A549 (cell line): ENCODE measurements at regions not wholly inside any gene's neighbourhood (a gene's known extent, or its start where the extent isn't known, plus 50 kb on each side); places are given as distances from the start of the nearest gene placed in this dataset.

ENCODE experiments used
- ATAC-seq, 2 experiments: fragments of 200-7000 bp in 1 of 2; fragments of >200 bp in 1 of 2; cut with Nextera tagmentation in 1 of 2; cut with Tn5 transposase in 1 of 2; 3 replicates each; pipeline versions ENCODE4 v1.8.0 to v1.9.1; 2018 to 2020; ENCODE audit warnings: mild to moderate bottlenecking in 1 of 2, moderate library complexity in 1 of 2
- CTCF ChIA-PET: fragments of 300-600 bp; sonication (Branson Sonifier 250); formaldehyde crosslinking; extraction: SDS; loops from one replicate; lab custom pipeline; 2021; ENCODE audit warnings: antibody characterized with exemption, inconsistent platforms; lab: Yijun Ruan, JAX
- POLR2A ChIA-PET: fragments of 350-600 bp; formaldehyde crosslinking; extraction: SDS; loops from one replicate; lab custom pipeline; 2021; ENCODE audit warnings: antibody characterized with exemption, inconsistent platforms; lab: Yijun Ruan, JAX
- DNase-seq, 2 experiments: peaks; one replicate each; pipeline versions ENCODE4 v3.0.0 to v3.0.0-alpha.2; 2011 to 2016; ENCODE audit warnings: low read depth in 1 of 2, low spot score in 1 of 2
- FAIRE-seq: peaks from 2 replicates; lab custom pipeline; 2011; peaks lifted over from hg19 to GRCh38; lab: Jason Lieb, UNC
- H3K27ac ChIP-seq, 2 experiments: fragments of >200 bp; sonication (Bioruptor Twin); formaldehyde crosslinking; 3 replicates each; pipeline ENCODE4 v1.5.1; 2016 to 2017
- H3K4me1 ChIP-seq: fragments of >200 bp; sonication (Bioruptor Twin); formaldehyde crosslinking; 3 replicates; pipeline ENCODE4 v1.6.1; 2016
- H3K4me2 ChIP-seq: fragments of >200 bp; sonication (Bioruptor Twin); formaldehyde crosslinking; 3 replicates; pipeline ENCODE4 v1.6.1; 2016
- H3K4me3 ChIP-seq: fragments of >200 bp; sonication (Bioruptor Twin); formaldehyde crosslinking; 3 replicates; pipeline ENCODE4 v1.5.1; 2016
- H3K9me3 ChIP-seq: fragments of >200 bp; sonication (Bioruptor Twin); formaldehyde crosslinking; 3 replicates; pipeline ENCODE4 v1.6.1; 2016
- BHLHE40 ChIP-seq: IDR thresholded peaks from 2 replicates; pipeline ENCODE4 v1.6.1; 2012; ENCODE audit warnings: low read depth, low read length, inconsistent platforms
- CBX8 ChIP-seq: fragments of 200-600 bp; sonication (generic); IDR thresholded peaks from 2 replicates; pipeline ENCODE4 v1.6.1; 2016
- CHD4 ChIP-seq: fragments of 200-600 bp; sonication (generic); IDR thresholded peaks from 2 replicates; pipeline ENCODE4 v1.6.1; 2016; ENCODE audit warnings: antibody characterized with exemption, mild to moderate bottlenecking, borderline replicate concordance
- E2F6 ChIP-seq: IDR thresholded peaks from 2 replicates; pipeline ENCODE4 v1.6.1; 2012; ENCODE audit warnings: low read depth, borderline replicate concordance
- EHF ChIP-seq: fragments of 250-450 bp; sonication (Bioruptor Pico); IDR thresholded peaks from 2 replicates; pipeline ENCODE4 v1.5.0; 2020; ENCODE audit warnings: mild to moderate bottlenecking
- EHMT2 ChIP-seq: fragments of 200-600 bp; sonication (generic); IDR thresholded peaks from 2 replicates; pipeline ENCODE4 v1.6.1; 2016; ENCODE audit warnings: antibody characterized with exemption, low read depth, mild to moderate bottlenecking, moderate library complexity
- FOSL2 ChIP-seq, 2 experiments: fragments of 450-650 bp in 1 of 2; fragments of >200 bp in 1 of 2; sonication (Bioruptor Twin) in 1 of 2; formaldehyde crosslinking; IDR thresholded peaks; 2 replicates each; pipeline versions ENCODE4 v1.5.0 to v1.6.1; 2016 to 2020; ENCODE audit warnings: mild to moderate bottlenecking in 1 of 2, moderate library complexity in 1 of 2
- FOXS1 ChIP-seq: fragments of 250-450 bp; sonication (Bioruptor Pico); IDR thresholded peaks from 2 replicates; pipeline ENCODE4 v1.5.0; 2020; ENCODE audit warnings: mild to moderate bottlenecking, moderate library complexity
- GATA3 ChIP-seq: IDR thresholded peaks from 2 replicates; pipeline ENCODE4 v1.6.1; 2012; ENCODE audit warnings: borderline replicate concordance
- HDAC2 ChIP-seq: fragments of 200-600 bp; sonication (generic); IDR thresholded peaks from 2 replicates; pipeline ENCODE4 v1.6.1; 2016
- HMGXB4 ChIP-seq: fragments of 250-450 bp; sonication (Bioruptor Pico); IDR thresholded peaks from 2 replicates; pipeline ENCODE4 v1.5.0; 2021; ENCODE audit warnings: mild to moderate bottlenecking, moderate library complexity, borderline replicate concordance
- HOXB13 ChIP-seq: fragments of 250-450 bp; sonication (Bioruptor Pico); IDR thresholded peaks from 2 replicates; pipeline ENCODE4 v1.5.0; 2020; ENCODE audit warnings: low read depth, mild to moderate bottlenecking, moderate library complexity
- JUNB ChIP-seq: fragments of >200 bp; sonication (Bioruptor Twin); formaldehyde crosslinking; IDR thresholded peaks from 2 replicates; pipeline ENCODE4 v1.6.1; 2016
- MAFK ChIP-seq: fragments of 450-650 bp; IDR thresholded peaks from 2 replicates; pipeline ENCODE4 v1.6.1; 2014; ENCODE audit not compliant: partially characterized antibody
- MAX ChIP-seq: IDR thresholded peaks from 2 replicates; pipeline ENCODE4 v1.6.1; 2012
- NFE2L2 ChIP-seq: fragments of 150-350 bp; conservative IDR thresholded peaks from 2 replicates; pipeline ENCODE4 v1.6.1; 2014; ENCODE audit warnings: low read length
- PHF8 ChIP-seq: fragments of 200-600 bp; sonication (generic); IDR thresholded peaks from 2 replicates; pipeline ENCODE4 v1.6.1; 2016; ENCODE audit warnings: low read depth, mild to moderate bottlenecking, antibody characterized with exemption, moderate library complexity, borderline replicate concordance
- RAD21 ChIP-seq, 2 experiments: fragments of >200 bp in 1 of 2; sonication (Bioruptor Twin) in 1 of 2; formaldehyde crosslinking in 1 of 2; IDR thresholded peaks in 1 of 2; conservative IDR thresholded peaks in 1 of 2; 2 replicates in 1 of 2; 3 replicates in 1 of 2; pipeline ENCODE4 v1.6.1; 2012 to 2018; ENCODE audit warnings: inconsistent platforms in 1 of 2
- RCOR1 ChIP-seq: fragments of 150-350 bp; IDR thresholded peaks from 2 replicates; pipeline ENCODE4 v1.6.1; 2014; ENCODE audit warnings: antibody characterized with exemption, low read length, low read depth
- RFX5 ChIP-seq: fragments of 450-650 bp; IDR thresholded peaks from 2 replicates; pipeline ENCODE4 v1.7.1; 2014; ENCODE audit warnings: antibody characterized with exemption, mild to moderate bottlenecking, moderate library complexity
- RNF2 ChIP-seq: fragments of 200-600 bp; sonication (generic); IDR thresholded peaks from 2 replicates; pipeline ENCODE4 v1.6.1; 2016; ENCODE audit warnings: low read depth, mild to moderate bottlenecking, antibody characterized with exemption, moderate library complexity, borderline replicate concordance
- TFCP2L1 ChIP-seq: fragments of 250-450 bp; sonication (Bioruptor Pico); IDR thresholded peaks from 2 replicates; pipeline ENCODE4 v1.5.0; 2021; ENCODE audit warnings: mild to moderate bottlenecking
- USF2 ChIP-seq: fragments of 450-650 bp; IDR thresholded peaks from 2 replicates; pipeline ENCODE4 v1.6.1; 2014; ENCODE audit warnings: antibody characterized with exemption
- ZC3H11A ChIP-seq: fragments of 450-650 bp; IDR thresholded peaks from 2 replicates; pipeline ENCODE4 v1.6.1; 2014; ENCODE audit warnings: antibody characterized with exemption, mild to moderate bottlenecking
- ZFP36 ChIP-seq: fragments of 450-650 bp; IDR thresholded peaks from 2 replicates; pipeline ENCODE4 v1.6.1; 2014; ENCODE audit warnings: borderline replicate concordance; ENCODE audit not compliant: partially characterized antibody
- ZSCAN20 ChIP-seq: fragments of 250-450 bp; sonication (Bioruptor Pico); IDR thresholded peaks from 2 replicates; pipeline ENCODE4 v1.8.0; 2022; ENCODE audit warnings: mild to moderate bottlenecking, moderate library complexity
- WGBS: methylation state at CpG from one replicate; pipeline ENCODE4 v1.1.6; 2017; ENCODE audit errors: missing lambda C conversion rate; 5-methylcytosine and 5-hydroxymethylcytosine counted together

GRCh38 chr15:93954985-93955571, 276.3 kb upstream of the MCTP2 start:
- no peak overlapping the region for H3K4me3 ChIP-seq
- no peak for ATAC-seq
- DNase-seq, result no peak
- FAIRE-seq, result no peak
- WGBS, result under 1% methylated on average over 8 of the region's 8 CpGs
- no peak overlapping the region for H3K4me2 ChIP-seq
- CTCF ChIA-PET, result interaction anchor here (0.7 to 0.8 kb wide), 2 partner anchors 12 to 342 kb away, joined by 3 to 4 read pairs; no protein-coding TSS in a partner anchor
- POLR2A ChIA-PET, result no interaction called here
- H3K9me3 ChIP-seq, result no peaks in the 10 kb centered on the region
- no peaks in the 10 kb centered on the region for H3K4me1 ChIP-seq
- H3K27ac ChIP-seq, result no peak overlapping the region
- TF ChIP-seq NFE2L2 (no peak), RFX5 (no peak), GATA3 (no peak), HDAC2 (no peak), HMGXB4 (no peak), EHF (no peak), CHD4 (no peak), EHMT2 (no peak), E2F6 (no peak), RAD21 (conservative IDR thresholded peaks at IDR 0.05 in 1 of 2, IDR thresholded peaks at IDR 0.05 in 1 of 2) (no peak), FOXS1 (no peak), ZC3H11A (no peak)

GRCh38 chr15:93948726-93949125, 282.6 kb upstream of the MCTP2 start:
- Histone ChIP-seq H3K27ac (no peak overlapping the region), H3K4me3 (no peak overlapping the region), H3K9me3 (no peaks in the 10 kb centered on the region), H3K4me2 (no peak overlapping the region), H3K4me1 (no peaks in the 10 kb centered on the region)
- no peak for TF ChIP-seq USF2
- no peak for TF ChIP-seq MAFK
- no peak for TF ChIP-seq RCOR1
- 11% methylated on average over 8 of the region's 8 CpGs for WGBS
- ChIA-PET CTCF (interaction anchor here (0.6 kb wide), 1 partner anchor 1510 kb away, joined by 3 read pairs; no protein-coding TSS in a partner anchor), POLR2A (no interaction called here)
- DNase-seq (no peak), FAIRE-seq (no peak), ATAC-seq (no peak)

GRCh38 chr15:93943586-93943985, 287.8 kb upstream of the MCTP2 start:
- FAIRE-seq (no peak), ATAC-seq (no peak), DNase-seq (no peak)
- H3K9me3 ChIP-seq, result no peaks in the 10 kb centered on the region; the same call in 2 of the 3 replicates
- ChIA-PET CTCF (interaction anchor here (0.9 kb wide), 1 partner anchor 11 kb away, joined by 4 read pairs; no protein-coding TSS in a partner anchor), POLR2A (no interaction called here)
- no peak overlapping the region for H3K4me2 ChIP-seq
- no peaks in the 10 kb centered on the region for H3K4me1 ChIP-seq
- no peak overlapping the region for H3K4me3 ChIP-seq
- 2% methylated on average over 4 of the region's 4 CpGs for WGBS
- no peak overlapping the region for H3K27ac ChIP-seq
- no peak for TF ChIP-seq ZC3H11A
- no peak for TF ChIP-seq ZFP36
- TF ChIP-seq CBX8, result no peak
- TF ChIP-seq FOXS1, result no peak
- TF ChIP-seq HOXB13 (CRISPR knock-in tag), result no peak
- TF ChIP-seq JUNB, result no peak
- no peak for TF ChIP-seq PHF8
- TF ChIP-seq ZSCAN20, result no peak
- no peak for TF ChIP-seq RFX5
- TF ChIP-seq FOSL2 (IDR thresholded peaks at IDR 0.05), result no peak
- no peak for TF ChIP-seq FOSL2 (CRISPR knock-in tag; IDR thresholded peaks at IDR 0.05)
- TF ChIP-seq RNF2, result no peak
- TF ChIP-seq HDAC2, result no peak
- no peak for TF ChIP-seq RCOR1
- no peak for TF ChIP-seq BHLHE40
- no peak for TF ChIP-seq MAX
- no peak for TF ChIP-seq TFCP2L1 (CRISPR knock-in tag)
